ENCODE measurements at regions not wholly inside any gene's neighbourhood (a gene's known extent, or its start where the extent isn't known, plus 50 kb on each side); places are given as distances from the start of the nearest gene placed in this dataset.

GRCh38 chr1:87474098-87474497 lies 145.4 kb downstream of the LMO4 start:
- H3K4me1 ChIP-seq (ENCODE audit: insufficient read depth, low read length): no peaks in the 10 kb centered on the region
- no peak overlapping the region for H3K4me3 ChIP-seq (ENCODE audit: low read depth in 1 of 2, low read length in 2 of 2)
- no peak overlapping the region for H3K27ac ChIP-seq (ENCODE audit: low read depth, low read length)
- H3K9me3 ChIP-seq (ENCODE audit: low read length): no peaks in the 10 kb centered on the region
- no peak overlapping the region for H3K9ac ChIP-seq (ENCODE audit: low read length)
- H3K27me3 ChIP-seq (ENCODE audit: control insufficient read depth in 1 of 2, insufficient read depth in 2 of 2, low read length in 2 of 2): no peaks in the 10 kb centered on the region
- H3K36me3 ChIP-seq (ENCODE audit: insufficient read depth, low read length): no peaks in the 10 kb centered on the region

DNA sequence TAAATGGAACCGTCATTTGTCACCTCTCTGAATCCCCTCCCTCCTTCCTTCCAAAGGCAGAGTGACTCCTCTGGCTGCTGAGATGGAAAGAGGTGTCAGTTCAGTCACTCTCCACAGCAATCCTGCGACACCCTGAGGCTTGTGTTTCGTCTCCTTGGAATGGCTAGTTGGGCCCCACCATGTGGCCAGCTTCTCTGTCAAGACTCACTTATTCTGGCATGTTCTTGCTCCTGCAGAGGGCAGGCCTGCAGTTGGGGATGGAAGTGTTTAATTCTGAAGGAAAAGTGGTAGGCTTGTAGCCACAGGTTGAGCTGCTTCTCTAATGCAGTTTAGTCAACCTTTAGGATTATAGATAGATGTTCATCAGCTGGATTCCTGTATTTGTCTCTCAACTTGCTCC lies 149.6 kb downstream of the LMO4 start:
- H3K4me1 ChIP-seq (ENCODE audit: insufficient read depth, low read length): no peaks in the 10 kb centered on the region
- no peaks in the 10 kb centered on the region for H3K9me3 ChIP-seq (ENCODE audit: low read length)
- no peaks in the 10 kb centered on the region for H3K27me3 ChIP-seq (ENCODE audit: control insufficient read depth in 1 of 2, insufficient read depth in 2 of 2, low read length in 2 of 2)
- no peak overlapping the region for H3K4me3 ChIP-seq (ENCODE audit: low read depth in 1 of 2, low read length in 2 of 2)
- no peak overlapping the region for H3K27ac ChIP-seq (ENCODE audit: low read depth, low read length)
- no peaks in the 10 kb centered on the region for H3K36me3 ChIP-seq (ENCODE audit: insufficient read depth, low read length)
- no peak overlapping the region for H3K9ac ChIP-seq (ENCODE audit: low read length)

DNA sequence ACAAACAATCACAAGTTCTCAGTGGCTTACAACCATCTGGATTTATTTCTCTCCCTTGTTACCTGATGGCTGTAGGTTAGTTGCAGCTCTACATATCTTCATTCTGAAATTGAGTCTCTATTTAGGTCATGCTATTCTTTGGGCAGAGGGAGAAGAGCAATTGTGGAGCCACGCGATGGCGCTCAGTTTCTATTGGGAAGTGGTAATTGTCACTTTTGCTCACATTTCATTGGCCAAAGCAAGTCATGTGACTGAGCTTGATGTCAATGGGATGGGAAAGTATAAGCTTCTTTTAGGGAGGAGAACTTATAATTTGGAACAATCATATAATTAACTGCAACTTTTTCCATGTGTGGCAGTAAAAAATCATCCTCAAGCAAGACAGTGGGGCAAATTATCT lies 166.5 kb downstream of the LMO4 start:
- Histone ChIP-seq H3K36me3 (ENCODE audit: insufficient read depth, low read length) (no peaks in the 10 kb centered on the region), H3K9me3 (ENCODE audit: low read length) (no peaks in the 10 kb centered on the region), H3K4me1 (ENCODE audit: insufficient read depth, low read length) (no peaks in the 10 kb centered on the region), H3K27me3 (ENCODE audit: control insufficient read depth in 1 of 2, insufficient read depth in 2 of 2, low read length in 2 of 2) (no peaks in the 10 kb centered on the region), H3K4me3 (ENCODE audit: low read depth in 1 of 2, low read length in 2 of 2) (no peak overlapping the region), H3K9ac (ENCODE audit: low read length) (no peak overlapping the region), H3K27ac (ENCODE audit: low read depth, low read length) (no peak overlapping the region)

- Histone ChIP-seq H3K9me3 (ENCODE audit: low read length) (no peaks in the 10 kb centered on the region), H3K4me3 (ENCODE audit: low read depth in 1 of 2, low read length in 2 of 2) (no peak overlapping the region), H3K9ac (ENCODE audit: low read length) (no peak overlapping the region), H3K27ac (ENCODE audit: low read depth, low read length) (no peak overlapping the region), H3K4me1 (ENCODE audit: insufficient read depth, low read length) (no peaks in the 10 kb centered on the region), H3K36me3 (ENCODE audit: insufficient read depth, low read length) (no peaks in the 10 kb centered on the region), H3K27me3 (ENCODE audit: control insufficient read depth in 1 of 2, insufficient read depth in 2 of 2, low read length in 2 of 2) (no peaks in the 10 kb centered on the region)
Observed at GRCh38 chr1:87495870-87496269, 167.2 kb downstream of the LMO4 start.

DNA sequence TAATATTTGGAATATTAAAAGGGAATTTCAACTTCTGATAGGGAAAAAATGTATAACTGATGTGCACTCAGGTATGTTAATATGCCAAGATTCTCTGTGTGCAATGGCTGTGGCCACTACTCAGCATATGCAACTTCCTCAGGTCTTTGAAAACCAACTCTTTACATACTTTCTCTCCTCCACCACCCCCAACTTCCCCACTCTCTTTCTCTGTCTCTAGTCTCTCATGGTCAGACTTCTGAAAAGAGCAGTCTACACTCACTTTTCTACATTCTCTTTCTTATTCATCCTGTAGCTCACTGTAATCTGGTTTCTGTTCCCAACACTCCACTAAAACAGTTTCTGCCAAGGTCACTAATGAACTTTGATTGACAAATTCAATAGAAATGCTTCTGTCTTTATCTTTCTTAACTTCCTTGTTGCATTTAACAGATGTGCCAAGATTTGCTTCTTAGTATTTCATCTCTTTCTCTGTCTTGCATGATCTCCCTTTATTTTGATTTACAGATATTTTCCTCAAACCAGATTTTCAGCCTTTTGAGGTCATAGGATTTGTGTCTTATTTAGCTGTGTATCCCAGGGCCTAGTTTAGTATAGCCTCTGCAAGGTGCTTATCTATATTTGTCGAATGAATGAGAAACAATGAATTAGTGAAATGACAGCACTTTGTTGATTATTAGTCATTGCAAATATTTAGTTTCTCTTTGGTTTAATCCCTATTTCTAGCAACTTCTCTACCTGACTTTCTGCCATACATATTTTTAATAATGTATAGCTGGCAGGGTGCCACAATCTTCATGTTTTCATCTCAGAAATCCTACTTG lies 168.9 kb downstream of the LMO4 start:
- Histone ChIP-seq H3K36me3 (ENCODE audit: insufficient read depth, low read length) (no peaks in the 10 kb centered on the region), H3K27ac (ENCODE audit: low read depth, low read length) (no peak overlapping the region), H3K9me3 (ENCODE audit: low read length) (no peaks in the 10 kb centered on the region), H3K4me1 (ENCODE audit: insufficient read depth, low read length) (no peaks in the 10 kb centered on the region), H3K9ac (ENCODE audit: low read length) (no peak overlapping the region), H3K4me3 (ENCODE audit: low read depth in 1 of 2, low read length in 2 of 2) (no peak overlapping the region), H3K27me3 (ENCODE audit: control insufficient read depth in 1 of 2, insufficient read depth in 2 of 2, low read length in 2 of 2) (no peaks in the 10 kb centered on the region)

GRCh38 chr1:87501738-87502137 lies 173.1 kb downstream of the LMO4 start:
- no peaks in the 10 kb centered on the region for H3K4me1 ChIP-seq (ENCODE audit: insufficient read depth, low read length)
- no peaks in the 10 kb centered on the region for H3K27me3 ChIP-seq (ENCODE audit: control insufficient read depth in 1 of 2, insufficient read depth in 2 of 2, low read length in 2 of 2)
- H3K9me3 ChIP-seq (ENCODE audit: low read length): no peaks in the 10 kb centered on the region
- H3K27ac ChIP-seq (ENCODE audit: low read depth, low read length): no peak overlapping the region
- no peak overlapping the region for H3K9ac ChIP-seq (ENCODE audit: low read length)
- H3K36me3 ChIP-seq (ENCODE audit: insufficient read depth, low read length): no peaks in the 10 kb centered on the region
- no peak overlapping the region for H3K4me3 ChIP-seq (ENCODE audit: low read depth in 1 of 2, low read length in 2 of 2)

GRCh38 chr1:87505391-87505983 lies 176.8 kb downstream of the LMO4 start:
- Histone ChIP-seq H3K9me3 (ENCODE audit: low read length) (no peaks in the 10 kb centered on the region), H3K9ac (ENCODE audit: low read length) (no peak overlapping the region), H3K4me1 (ENCODE audit: insufficient read depth, low read length) (no peaks in the 10 kb centered on the region), H3K27ac (ENCODE audit: low read depth, low read length) (no peak overlapping the region), H3K4me3 (ENCODE audit: low read depth in 1 of 2, low read length in 2 of 2) (no peak overlapping the region), H3K27me3 (ENCODE audit: control insufficient read depth in 1 of 2, insufficient read depth in 2 of 2, low read length in 2 of 2) (no peaks in the 10 kb centered on the region), H3K36me3 (ENCODE audit: insufficient read depth, low read length) (no peaks in the 10 kb centered on the region)

DNA sequence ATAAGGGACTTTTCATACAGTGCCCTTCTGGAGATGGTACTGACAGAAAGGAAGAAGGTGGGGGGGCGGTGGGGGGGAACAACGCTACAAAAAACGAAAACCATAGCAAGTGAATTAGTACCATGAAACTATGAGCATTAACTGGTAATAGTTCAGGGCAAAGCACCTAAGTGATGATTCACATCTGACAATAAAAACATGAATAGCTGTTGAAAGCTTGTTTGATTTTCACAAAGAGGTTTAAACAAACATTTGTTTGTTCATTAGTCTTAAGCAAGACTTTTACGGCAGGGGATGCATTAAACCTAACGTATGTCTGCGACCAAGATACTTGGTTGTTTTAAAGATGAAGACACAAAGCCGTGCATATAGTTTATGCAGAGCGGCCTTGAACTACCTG lies 177.5 kb downstream of the LMO4 start:
- H3K36me3 ChIP-seq (ENCODE audit: insufficient read depth, low read length): no peaks in the 10 kb centered on the region
- H3K9ac ChIP-seq (ENCODE audit: low read length): no peak overlapping the region
- no peaks in the 10 kb centered on the region for H3K4me1 ChIP-seq (ENCODE audit: insufficient read depth, low read length)
- no peaks in the 10 kb centered on the region for H3K27me3 ChIP-seq (ENCODE audit: control insufficient read depth in 1 of 2, insufficient read depth in 2 of 2, low read length in 2 of 2)
- H3K27ac ChIP-seq (ENCODE audit: low read depth, low read length): no peak overlapping the region
- no peak overlapping the region for H3K4me3 ChIP-seq (ENCODE audit: low read depth in 1 of 2, low read length in 2 of 2)
- no peaks in the 10 kb centered on the region for H3K9me3 ChIP-seq (ENCODE audit: low read length)

DNA sequence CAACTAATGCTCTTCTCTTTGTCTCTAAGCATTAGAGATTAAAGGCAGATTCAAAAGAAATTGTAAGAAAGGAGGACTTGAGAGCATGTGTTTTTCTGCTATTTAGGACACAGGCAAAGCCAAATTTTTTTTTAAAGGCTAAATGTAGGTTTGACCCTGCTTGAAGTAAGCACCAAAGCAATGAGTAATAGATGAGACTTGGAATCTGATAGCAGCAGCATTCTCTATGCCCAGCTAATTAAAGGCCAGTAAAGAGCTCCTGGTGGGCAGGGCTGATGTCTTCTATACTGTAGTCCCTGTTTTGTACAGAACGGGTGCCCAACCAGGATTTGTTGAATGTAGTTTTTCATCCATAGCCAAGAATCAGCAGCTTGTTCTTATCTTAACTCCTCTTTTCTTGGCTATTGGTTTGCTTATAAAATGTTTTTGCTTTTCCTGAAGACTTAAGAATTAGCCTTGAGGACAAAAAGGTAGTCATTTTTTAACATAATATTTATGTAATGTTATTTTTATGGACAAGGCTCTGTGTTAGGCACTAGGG lies 179.6 kb downstream of the LMO4 start:
- no peak overlapping the region for H3K27ac ChIP-seq (ENCODE audit: low read depth, low read length)
- H3K9me3 ChIP-seq (ENCODE audit: low read length): no peaks in the 10 kb centered on the region
- H3K27me3 ChIP-seq (ENCODE audit: control insufficient read depth in 1 of 2, insufficient read depth in 2 of 2, low read length in 2 of 2): no peaks in the 10 kb centered on the region
- H3K4me1 ChIP-seq (ENCODE audit: insufficient read depth, low read length): no peaks in the 10 kb centered on the region
- H3K4me3 ChIP-seq (ENCODE audit: low read depth in 1 of 2, low read length in 2 of 2): no peak overlapping the region
- no peak overlapping the region for H3K9ac ChIP-seq (ENCODE audit: low read length)
- no peaks in the 10 kb centered on the region for H3K36me3 ChIP-seq (ENCODE audit: insufficient read depth, low read length)

- H3K27ac ChIP-seq (ENCODE audit: low read depth, low read length): no peak overlapping the region
- H3K9ac ChIP-seq (ENCODE audit: low read length): no peak overlapping the region
- H3K27me3 ChIP-seq (ENCODE audit: control insufficient read depth in 1 of 2, insufficient read depth in 2 of 2, low read length in 2 of 2): no peaks in the 10 kb centered on the region
- H3K9me3 ChIP-seq (ENCODE audit: low read length): no peaks in the 10 kb centered on the region
- H3K4me1 ChIP-seq (ENCODE audit: insufficient read depth, low read length): no peaks in the 10 kb centered on the region
- no peaks in the 10 kb centered on the region for H3K36me3 ChIP-seq (ENCODE audit: insufficient read depth, low read length)
- no peak overlapping the region for H3K4me3 ChIP-seq (ENCODE audit: low read depth in 1 of 2, low read length in 2 of 2)
Observed at GRCh38 chr1:87510540-87510939, 181.9 kb downstream of the LMO4 start.

DNA sequence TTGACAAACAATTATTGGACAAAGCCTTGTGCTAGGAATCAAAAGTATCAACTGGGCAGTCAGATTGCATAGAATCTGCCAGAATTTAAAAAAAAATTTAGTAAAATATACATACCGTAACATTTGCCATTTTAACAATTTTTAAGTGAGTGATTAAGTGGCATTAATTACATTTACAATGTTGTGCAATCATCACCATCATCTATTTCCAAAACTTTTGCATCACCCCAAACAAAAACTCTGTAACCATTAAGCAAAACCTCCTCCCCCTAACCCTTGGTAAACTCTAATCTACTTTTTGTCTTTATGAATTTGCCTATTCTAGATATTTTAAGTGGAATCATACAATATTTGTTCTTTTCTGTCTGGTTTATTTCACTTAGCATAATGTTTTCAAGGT lies 182.8 kb downstream of the LMO4 start:
- no peaks in the 10 kb centered on the region for H3K4me1 ChIP-seq (ENCODE audit: insufficient read depth, low read length)
- no peaks in the 10 kb centered on the region for H3K36me3 ChIP-seq (ENCODE audit: insufficient read depth, low read length)
- no peaks in the 10 kb centered on the region for H3K9me3 ChIP-seq (ENCODE audit: low read length)
- H3K27ac ChIP-seq (ENCODE audit: low read depth, low read length): no peak overlapping the region
- H3K4me3 ChIP-seq (ENCODE audit: low read depth in 1 of 2, low read length in 2 of 2): no peak overlapping the region
- no peak overlapping the region for H3K9ac ChIP-seq (ENCODE audit: low read length)
- H3K27me3 ChIP-seq (ENCODE audit: control insufficient read depth in 1 of 2, insufficient read depth in 2 of 2, low read length in 2 of 2): no peaks in the 10 kb centered on the region

DNA sequence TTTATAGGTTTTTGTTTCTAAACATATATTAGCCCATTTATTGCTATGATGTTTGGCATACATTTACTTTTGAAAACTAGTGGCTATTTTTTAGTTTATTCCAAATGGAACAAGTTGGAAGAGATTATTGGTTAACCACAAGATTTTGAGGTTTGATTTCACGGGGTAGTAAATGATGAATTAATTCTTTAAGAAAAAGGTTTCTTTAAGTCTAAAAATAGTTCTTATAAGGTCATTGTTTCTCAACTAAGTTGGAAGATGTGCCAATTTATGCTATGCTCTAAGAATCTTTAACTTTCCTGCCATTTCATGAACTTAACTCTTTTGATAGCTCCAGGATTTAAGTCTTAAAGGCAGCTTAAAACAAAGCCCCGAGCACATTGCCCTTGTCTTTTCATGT lies 183.8 kb downstream of the LMO4 start:
- H3K4me1 ChIP-seq (ENCODE audit: insufficient read depth, low read length): no peaks in the 10 kb centered on the region
- H3K9me3 ChIP-seq (ENCODE audit: low read length): no peaks in the 10 kb centered on the region
- no peak overlapping the region for H3K27ac ChIP-seq (ENCODE audit: low read depth, low read length)
- H3K9ac ChIP-seq (ENCODE audit: low read length): no peak overlapping the region
- no peaks in the 10 kb centered on the region for H3K27me3 ChIP-seq (ENCODE audit: control insufficient read depth in 1 of 2, insufficient read depth in 2 of 2, low read length in 2 of 2)
- no peak overlapping the region for H3K4me3 ChIP-seq (ENCODE audit: low read depth in 1 of 2, low read length in 2 of 2)
- no peaks in the 10 kb centered on the region for H3K36me3 ChIP-seq (ENCODE audit: insufficient read depth, low read length)

Data from muscle layer of colon (tissue), 2 donors.